ENCODE measurements at regions not wholly inside any gene's neighbourhood (a gene's known extent, or its start where the extent isn't known, plus 50 kb on each side); places are given as distances from the start of the nearest gene placed in this dataset.

DNA sequence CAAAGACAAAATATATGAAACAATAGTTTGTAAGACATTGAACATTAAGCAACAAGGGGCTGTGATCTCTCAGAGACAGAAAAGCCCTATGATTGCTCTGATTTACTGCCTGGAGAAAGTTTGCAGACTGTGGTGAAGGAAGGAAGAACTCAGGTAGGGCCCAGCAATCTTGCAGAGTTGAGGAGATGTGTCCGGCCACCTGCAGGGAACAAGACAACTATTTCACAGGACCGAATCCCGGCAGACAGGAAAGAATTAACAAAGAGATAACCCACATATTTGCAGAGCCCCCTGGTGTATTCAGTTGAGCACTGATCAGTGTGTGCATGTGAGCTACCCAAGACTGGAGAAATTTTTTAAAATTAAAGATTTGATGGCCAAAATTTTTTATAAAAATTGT is 58.3 kb upstream of the FMN2 start:
- Mint-ChIP-seq H3K27ac (no peak overlapping the region), H3K27me3 (peaks cover 2% of the 10 kb centered on the region), H3K4me3 (no peak overlapping the region), H3K36me3 (no peaks in the 10 kb centered on the region), H3K9me3 (peaks cover 5% of the 10 kb centered on the region), H3K4me1 (no peaks in the 10 kb centered on the region)

- Mint-ChIP-seq H3K4me1 (no peaks in the 10 kb centered on the region), H3K27me3 (peaks cover 2% of the 10 kb centered on the region), H3K36me3 (no peaks in the 10 kb centered on the region), H3K9me3 (peaks cover 5% of the 10 kb centered on the region), H3K4me3 (no peak overlapping the region), H3K27ac (no peak overlapping the region)
These were observed 55.2 kb upstream of the FMN2 start for GRCh38 chr1:240036526-240036925.

Measured in activated naive CD4-positive, alpha-beta T cell treated with anti-CD3 and anti-CD28 coated beads, Interleukin-2, amount 50 U/mL, for 24 hours (primary cell).